Stomach smooth muscle (tissue), 2 donors: ENCODE measurements at regions not wholly inside any gene's neighbourhood (a gene's known extent, or its start where the extent isn't known, plus 50 kb on each side); places are given as distances from the start of the nearest gene placed in this dataset.

Experiments used
- H3K27ac ChIP-seq: one replicate; pipeline ENCODE4 v1.7.0; 2013; ENCODE audit warnings: mild to moderate bottlenecking, low read length, inconsistent platforms
- H3K27me3 ChIP-seq, 2 donors: one replicate each; pipeline ENCODE4 v1.7.0; 2013; ENCODE audit warnings: low read length in 2 of 2; ENCODE audit not compliant: insufficient read depth in 2 of 2, control insufficient read depth in 1 of 2
- H3K36me3 ChIP-seq, 2 donors: one replicate each; pipeline ENCODE4 v1.7.0; 2013; ENCODE audit warnings: low read length in 2 of 2; ENCODE audit not compliant: control insufficient read depth in 2 of 2, insufficient read depth in 2 of 2
- H3K4me1 ChIP-seq: one replicate; pipeline ENCODE4 v1.7.0; 2013; ENCODE audit warnings: low read length; ENCODE audit not compliant: control insufficient read depth, insufficient read depth
- H3K4me3 ChIP-seq, 2 donors: one replicate each; pipeline ENCODE4 v1.7.0; 2013; ENCODE audit warnings: low read length in 2 of 2
- H3K9ac ChIP-seq, 2 donors: one replicate each; pipeline ENCODE4 v1.7.0; 2013; ENCODE audit warnings: low read length in 2 of 2, mild to moderate bottlenecking in 1 of 2
- H3K9me3 ChIP-seq, 2 donors: one replicate each; pipeline ENCODE4 v1.7.0; 2013; ENCODE audit warnings: low read length in 2 of 2; ENCODE audit not compliant: control insufficient read depth in 2 of 2
- donor health status: healthy.
- donor health status: Pancreatic carcinoma.

- Histone ChIP-seq H3K27me3 (peaks cover 13 to 30% of the 10 kb centered on the region in 2 donors), H3K4me3 (no peak overlapping the region), H3K27ac (no peak overlapping the region), H3K36me3 (no peaks in the 10 kb centered on the region), H3K9ac (no peak overlapping the region), H3K9me3 (no peaks in the 10 kb centered on the region), H3K4me1 (peaks cover 7% of the 10 kb centered on the region)
Measured at GRCh38 chr14:54223831-54224402, 172.9 kb upstream of the CDKN3 start.

DNA sequence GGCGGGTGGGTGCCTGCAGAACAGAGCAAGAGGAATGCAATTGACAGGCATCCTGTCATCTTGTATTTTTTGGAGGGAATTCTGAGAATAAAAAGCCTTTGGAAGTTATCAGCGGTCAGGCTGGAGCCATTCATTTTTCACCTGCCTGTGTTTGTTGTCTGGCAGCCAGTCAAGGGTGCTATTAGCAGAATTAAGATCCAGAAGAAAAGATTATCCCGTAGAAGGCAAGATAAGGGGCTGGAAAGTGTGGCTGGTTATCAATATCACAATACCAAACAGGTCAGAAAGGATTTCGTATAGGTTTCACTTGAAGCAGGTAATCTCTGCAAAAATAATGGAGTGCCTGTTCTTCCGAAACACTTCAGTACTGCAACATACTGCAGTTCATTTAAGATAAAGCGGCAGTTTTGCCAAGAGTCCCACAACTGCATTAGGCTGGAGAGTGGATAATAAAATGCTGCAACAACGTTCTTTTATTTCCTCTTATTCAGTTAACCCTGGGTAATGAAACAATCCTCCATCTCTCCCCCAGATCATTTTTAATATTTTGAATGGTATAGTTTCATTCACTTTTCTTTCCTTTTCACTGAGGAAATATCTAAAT, 171.2 kb upstream of the CDKN3 start:
- Histone ChIP-seq H3K27ac (no peak overlapping the region), H3K9me3 (no peaks in the 10 kb centered on the region), H3K4me3 (no peak overlapping the region), H3K36me3 (no peaks in the 10 kb centered on the region), H3K4me1 (no peaks in the 10 kb centered on the region), H3K27me3 (peaks cover 0 to 15% of the 10 kb centered on the region in 2 donors), H3K9ac (no peak overlapping the region)

DNA sequence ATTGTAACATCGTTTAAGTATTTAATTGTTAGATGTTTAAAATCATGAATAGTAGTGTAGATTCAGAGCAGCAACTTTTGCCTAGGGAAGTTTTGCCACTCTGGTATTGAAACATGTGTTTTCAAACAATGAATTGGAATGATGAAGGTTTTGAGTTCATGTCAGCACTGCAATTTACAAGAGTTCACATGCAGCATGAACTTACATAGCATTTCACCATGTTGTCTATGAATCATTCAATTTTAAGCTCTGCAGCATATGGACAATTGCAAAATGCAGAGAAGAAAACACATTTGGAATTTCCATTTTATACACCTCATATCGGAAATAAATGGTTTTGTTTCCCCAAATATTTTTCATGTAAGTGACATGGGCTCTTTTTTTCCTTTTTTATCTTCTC, 170.7 kb upstream of the CDKN3 start:
- Histone ChIP-seq H3K4me3 (no peak overlapping the region), H3K27me3 (peaks cover 0 to 13% of the 10 kb centered on the region in 2 donors)

GRCh38 chr14:54226558-54226957, 170.2 kb upstream of the CDKN3 start:
- H3K4me3 ChIP-seq = no peak overlapping the region
- no peak overlapping the region for H3K9ac ChIP-seq
- no peaks in the 10 kb centered on the region for H3K9me3 ChIP-seq
- peaks cover 0 to 13% of the 10 kb centered on the region in 2 donors for H3K27me3 ChIP-seq
- no peak overlapping the region for H3K27ac ChIP-seq
- no peaks in the 10 kb centered on the region for H3K36me3 ChIP-seq
- no peaks in the 10 kb centered on the region for H3K4me1 ChIP-seq

More for the DNA sequence above, 170.7 kb upstream of the CDKN3 start:
- no peaks in the 10 kb centered on the region for H3K9me3 ChIP-seq
- no peak overlapping the region for H3K27ac ChIP-seq
- H3K9ac ChIP-seq = no peak overlapping the region
- no peaks in the 10 kb centered on the region for H3K4me1 ChIP-seq
- no peaks in the 10 kb centered on the region for H3K36me3 ChIP-seq

- Histone ChIP-seq H3K27ac (no peak overlapping the region), H3K27me3 (no peaks in the 10 kb centered on the region), H3K9me3 (no peaks in the 10 kb centered on the region), H3K9ac (no peak overlapping the region), H3K4me1 (no peaks in the 10 kb centered on the region), H3K4me3 (no peak overlapping the region), H3K36me3 (no peaks in the 10 kb centered on the region)
Measured at GRCh38 chr14:54229136-54229535, 167.7 kb upstream of the CDKN3 start.

DNA sequence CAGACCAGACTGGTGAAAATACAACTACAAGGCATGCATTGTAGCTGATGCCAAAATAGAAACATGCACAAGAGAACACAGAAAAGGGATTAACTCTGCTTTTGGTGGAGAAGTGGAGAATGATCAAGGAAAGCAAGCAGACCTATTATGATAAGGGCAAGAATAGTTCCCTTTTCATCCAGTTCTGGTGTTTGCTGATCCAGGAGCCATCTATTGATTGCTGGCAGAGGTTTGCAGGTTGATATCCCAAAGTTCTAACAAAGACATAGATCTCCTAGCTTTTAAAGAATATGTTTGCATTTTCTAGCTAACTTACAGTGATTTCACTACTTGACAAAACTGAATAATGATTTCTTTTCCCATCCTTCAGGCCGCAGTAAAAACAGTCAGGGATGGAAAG, 166.2 kb upstream of the CDKN3 start:
- Histone ChIP-seq H3K9ac (no peak overlapping the region), H3K27me3 (no peaks in the 10 kb centered on the region), H3K27ac (no peak overlapping the region), H3K4me3 (no peak overlapping the region), H3K9me3 (no peaks in the 10 kb centered on the region), H3K4me1 (no peaks in the 10 kb centered on the region), H3K36me3 (no peaks in the 10 kb centered on the region)

DNA sequence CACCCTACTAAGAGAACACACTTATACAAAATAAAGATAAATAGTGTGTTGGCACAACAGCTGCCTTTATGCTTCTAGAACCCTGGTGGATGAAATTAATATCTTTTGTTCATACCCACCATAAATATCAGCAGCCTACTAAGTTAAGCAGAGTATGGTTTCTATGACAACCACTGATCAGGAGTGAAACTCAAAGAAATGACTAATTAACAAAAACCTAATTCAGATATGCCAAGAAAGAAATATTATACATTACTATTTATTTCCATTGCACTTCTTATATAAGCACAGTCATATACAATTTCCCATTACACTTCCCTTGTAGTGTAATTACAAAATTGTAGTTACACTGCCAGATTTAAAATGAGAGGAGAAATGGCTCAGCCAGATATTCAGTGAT, 164.1 kb upstream of the CDKN3 start:
- H3K4me1 ChIP-seq = no peaks in the 10 kb centered on the region
- no peaks in the 10 kb centered on the region for H3K36me3 ChIP-seq
- H3K4me3 ChIP-seq = no peak overlapping the region
- H3K27me3 ChIP-seq = no peaks in the 10 kb centered on the region
- H3K9me3 ChIP-seq = no peaks in the 10 kb centered on the region
- H3K27ac ChIP-seq = no peak overlapping the region
- no peak overlapping the region for H3K9ac ChIP-seq

GRCh38 chr14:54241517-54241916, 155.3 kb upstream of the CDKN3 start:
- H3K9ac ChIP-seq = no peak overlapping the region

DNA sequence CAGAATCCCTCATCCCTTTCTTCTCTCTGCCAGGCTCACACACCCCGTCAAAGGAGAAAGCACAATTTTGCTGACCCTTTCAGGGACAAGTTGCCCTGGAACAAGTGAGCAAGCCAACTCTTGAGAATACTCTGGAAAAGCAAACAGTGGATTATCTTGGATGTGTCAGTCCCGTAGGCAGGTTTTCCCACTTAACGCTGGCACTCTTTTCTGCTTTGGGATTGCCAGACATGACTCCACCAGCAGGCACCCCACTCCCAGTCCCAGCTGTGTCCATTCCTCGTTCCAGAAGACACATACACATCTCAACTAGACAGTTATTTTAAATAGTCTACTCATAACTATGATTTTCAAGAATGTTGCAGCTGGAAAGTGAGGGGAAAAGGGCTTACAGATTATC, 145.5 kb upstream of the CDKN3 start:
- H3K27ac ChIP-seq = no peak overlapping the region
- H3K27me3 ChIP-seq = no peaks in the 10 kb centered on the region
- no peaks in the 10 kb centered on the region for H3K9me3 ChIP-seq
- no peaks in the 10 kb centered on the region for H3K4me1 ChIP-seq
- no peak overlapping the region for H3K9ac ChIP-seq
- H3K36me3 ChIP-seq = no peaks in the 10 kb centered on the region
- no peak overlapping the region for H3K4me3 ChIP-seq

More at GRCh38 chr14:54241517-54241916, 155.3 kb upstream of the CDKN3 start:
- Histone ChIP-seq H3K36me3 (no peaks in the 10 kb centered on the region), H3K9me3 (peaks cover 0 to 5% of the 10 kb centered on the region in 2 donors), H3K27ac (no peak overlapping the region), H3K4me1 (no peaks in the 10 kb centered on the region), H3K4me3 (no peak overlapping the region), H3K27me3 (no peaks in the 10 kb centered on the region)

DNA sequence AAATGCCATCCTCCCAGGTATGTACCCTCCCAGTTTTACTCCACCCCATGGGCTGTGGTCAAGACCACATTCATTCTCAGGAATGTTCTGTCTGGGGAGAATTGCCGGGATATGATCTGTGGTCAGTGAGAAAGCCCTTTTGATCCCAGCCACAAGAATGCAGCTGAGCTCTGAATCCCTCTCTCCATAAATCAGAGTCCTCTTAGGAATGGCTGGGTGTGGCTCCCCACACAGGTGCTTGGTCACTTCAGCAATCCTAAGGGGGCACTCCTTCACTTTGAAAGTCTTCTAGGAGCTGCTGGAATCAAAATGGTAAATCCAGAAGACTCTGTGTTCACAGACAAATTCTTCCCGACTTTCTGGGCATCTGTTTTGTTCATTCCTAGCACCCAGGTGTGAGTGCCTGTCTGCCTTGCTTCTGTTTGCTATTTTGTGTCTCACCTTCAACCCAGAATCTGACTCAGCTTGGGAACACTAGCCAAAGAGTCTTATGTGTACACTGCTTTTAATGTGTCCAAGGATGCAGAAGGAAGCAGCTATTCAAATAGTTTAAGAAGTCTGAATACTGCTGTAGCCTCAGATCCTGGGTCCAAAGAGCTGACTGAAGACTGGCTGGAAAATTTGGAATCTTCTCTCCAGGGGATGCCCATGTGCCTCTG, 144.6 kb upstream of the CDKN3 start:
- Histone ChIP-seq H3K27ac (no peak overlapping the region), H3K4me1 (no peaks in the 10 kb centered on the region), H3K27me3 (no peaks in the 10 kb centered on the region), H3K4me3 (no peak overlapping the region), H3K9ac (no peak overlapping the region), H3K9me3 (no peaks in the 10 kb centered on the region), H3K36me3 (no peaks in the 10 kb centered on the region)
